DOHH2 (cell line): ENCODE measurements at regions not wholly inside any gene's neighbourhood (a gene's known extent, or its start where the extent isn't known, plus 50 kb on each side); places are given as distances from the start of the nearest gene placed in this dataset.

Experiments
- H3F3A ChIP-seq: fragments of 200-600 bp; sonication (generic), shearing (Covaris generic); 2 replicates; pipeline ENCODE4 v1.6.0; 2016; ENCODE audit warnings: antibody characterized with exemption, mild to moderate bottlenecking; ENCODE audit not compliant: control insufficient read depth, insufficient read depth
- H3K27ac ChIP-seq: fragments of 200-600 bp; sonication (generic); 2 replicates; pipeline ENCODE4 v1.5.1; 2014; ENCODE audit warnings: low read depth, mild to moderate bottlenecking, low read length, moderate library complexity
- H3K27me3 ChIP-seq: fragments of 200-600 bp; sonication (generic); 2 replicates; pipeline ENCODE4 v1.6.1; 2014; ENCODE audit warnings: mild to moderate bottlenecking, low read length, mixed read lengths; ENCODE audit not compliant: control insufficient read depth
- H3K36me3 ChIP-seq: fragments of 200-600 bp; sonication (generic); 2 replicates; pipeline ENCODE4 v1.6.1; 2014; ENCODE audit warnings: mild to moderate bottlenecking, low read length, moderate library complexity, mixed read lengths; ENCODE audit not compliant: control insufficient read depth
- H3K4me1 ChIP-seq: fragments of 200-600 bp; sonication (generic); 2 replicates; pipeline ENCODE4 v1.6.1; 2014; ENCODE audit warnings: mild to moderate bottlenecking, low read length, mixed read lengths; ENCODE audit not compliant: control insufficient read depth
- H3K4me2 ChIP-seq: fragments of 200-600 bp; sonication (generic); 2 replicates; pipeline ENCODE4 v1.6.0; 2014; ENCODE audit warnings: mild to moderate bottlenecking, low read length, moderate library complexity
- H3K4me3 ChIP-seq: fragments of 200-600 bp; sonication (generic); 2 replicates; pipeline ENCODE4 v1.5.1; 2014; ENCODE audit warnings: mild to moderate bottlenecking, low read length, mixed read lengths
- H3K79me2 ChIP-seq: fragments of 200-600 bp; sonication (generic); 2 replicates; pipeline ENCODE4 v1.6.1; 2014; ENCODE audit warnings: mild to moderate bottlenecking, low read length, mixed read lengths; ENCODE audit not compliant: control insufficient read depth
- H3K9me2 ChIP-seq: fragments of 200-600 bp; sonication (generic); replicated peaks from 2 replicates; pipeline ENCODE4 v1.6.1; 2014; ENCODE audit warnings: mild to moderate bottlenecking, low read length, mixed read lengths; ENCODE audit not compliant: control insufficient read depth
- H3K9me3 ChIP-seq: fragments of 200-600 bp; sonication (generic); 2 replicates; pipeline ENCODE4 v1.6.1; 2014; ENCODE audit warnings: antibody characterized with exemption, low read length, mixed read lengths; ENCODE audit not compliant: control insufficient read depth, insufficient read depth
- H4K20me1 ChIP-seq: fragments of 200-600 bp; sonication (generic); 2 replicates; pipeline ENCODE4 v1.6.0; 2014; ENCODE audit warnings: low read depth, mild to moderate bottlenecking, antibody characterized with exemption, low read length, moderate library complexity; ENCODE audit not compliant: control insufficient read depth, insufficient read depth
- CTCF ChIP-seq: fragments of 200-600 bp; sonication (generic); IDR thresholded peaks from one replicate; pipeline ENCODE4 v1.5.1; 2014; ENCODE audit warnings: antibody characterized with exemption, mild to moderate bottlenecking, low read depth, low read length; ENCODE audit not compliant: poor library complexity, severe bottlenecking
- EZH2phosphoT487 ChIP-seq: fragments of 200-600 bp; sonication (generic); IDR thresholded peaks from 2 replicates; pipeline ENCODE4 v1.6.1; 2017; ENCODE audit warnings: borderline replicate concordance, mild to moderate bottlenecking, antibody characterized with exemption, low read length, moderate library complexity, mixed read lengths

- no peak overlapping the region for H3K4me2 ChIP-seq
- no peak overlapping the region for H3K4me3 ChIP-seq
- no peaks in the 10 kb centered on the region for H3K79me2 ChIP-seq
- H3K9me2 ChIP-seq, result no peaks in the 10 kb centered on the region
- no peaks in the 10 kb centered on the region for H3F3A ChIP-seq
- no peaks in the 10 kb centered on the region for H3K36me3 ChIP-seq
- no peaks in the 10 kb centered on the region for H4K20me1 ChIP-seq
- H3K9me3 ChIP-seq, result peaks cover 3% of the 10 kb centered on the region; the same call in 1 of the 2 replicates
- no peaks in the 10 kb centered on the region for H3K4me1 ChIP-seq
- H3K27ac ChIP-seq, result no peak overlapping the region
- no peaks in the 10 kb centered on the region for H3K27me3 ChIP-seq
- TF ChIP-seq EZH2phosphoT487 (no peak), CTCF (no peak)
Observed at GRCh38 chr17:22490399-22490798, 798.1 kb downstream of the KCNJ18 start.

GRCh38 chr17:22492331-22492730 lies 800.0 kb downstream of the KCNJ18 start:
- H3K9me2 ChIP-seq, result no peaks in the 10 kb centered on the region
- TF ChIP-seq EZH2phosphoT487 (no peak), CTCF (no peak)
- no peaks in the 10 kb centered on the region for H3K4me1 ChIP-seq
- no peaks in the 10 kb centered on the region; the same call in 1 of the 2 replicates for H3K9me3 ChIP-seq
- H3K4me3 ChIP-seq, result no peak overlapping the region
- H3K4me2 ChIP-seq, result no peak overlapping the region
- no peaks in the 10 kb centered on the region for H3K36me3 ChIP-seq
- H4K20me1 ChIP-seq, result no peaks in the 10 kb centered on the region
- no peaks in the 10 kb centered on the region for H3K79me2 ChIP-seq
- no peaks in the 10 kb centered on the region for H3F3A ChIP-seq
- no peaks in the 10 kb centered on the region for H3K27me3 ChIP-seq
- no peak overlapping the region for H3K27ac ChIP-seq

GRCh38 chr17:22496450-22496849 lies 804.1 kb downstream of the KCNJ18 start:
- no peaks in the 10 kb centered on the region for H3K79me2 ChIP-seq
- H3K27ac ChIP-seq, result no peak overlapping the region
- H4K20me1 ChIP-seq, result no peaks in the 10 kb centered on the region
- no peaks in the 10 kb centered on the region for H3K9me2 ChIP-seq
- no peaks in the 10 kb centered on the region for H3K27me3 ChIP-seq
- no peak for TF ChIP-seq CTCF
- no peak for TF ChIP-seq EZH2phosphoT487
- H3K4me2 ChIP-seq, result no peak overlapping the region
- H3F3A ChIP-seq, result no peaks in the 10 kb centered on the region
- H3K36me3 ChIP-seq, result no peaks in the 10 kb centered on the region
- no peak overlapping the region for H3K4me3 ChIP-seq
- H3K4me1 ChIP-seq, result no peaks in the 10 kb centered on the region
- H3K9me3 ChIP-seq, result no peaks in the 10 kb centered on the region; the same call in 1 of the 2 replicates

GRCh38 chr17:22503322-22503899 lies 811.1 kb downstream of the KCNJ18 start:
- Histone ChIP-seq H3K27ac (no peak overlapping the region), H3F3A (no peaks in the 10 kb centered on the region), H3K9me2 (no peaks in the 10 kb centered on the region), H3K27me3 (no peaks in the 10 kb centered on the region), H3K36me3 (no peaks in the 10 kb centered on the region), H3K4me1 (no peaks in the 10 kb centered on the region), H3K79me2 (no peaks in the 10 kb centered on the region), H3K4me2 (no peak overlapping the region), H3K9me3 (peaks cover 6% of the 10 kb centered on the region; the same call in 1 of the 2 replicates), H4K20me1 (no peaks in the 10 kb centered on the region), H3K4me3 (no peak overlapping the region)
- TF ChIP-seq CTCF (no peak), EZH2phosphoT487 (no peak)
